Gastroesophageal sphincter (tissue), 4 donors: ENCODE measurements at regions not wholly inside any gene's neighbourhood (a gene's known extent, or its start where the extent isn't known, plus 50 kb on each side); places are given as distances from the start of the nearest gene placed in this dataset.
"Not testable (repeated sequence)": the region's sequence is repeated elsewhere in the genome, so short reads cannot be mapped to it uniquely, and the experiment has no call there.

Experiments
- ATAC-seq: fragments of 150-250 bp; one replicate; pipeline ENCODE4 v1.9.1; 2016; ENCODE audit warnings: mild to moderate bottlenecking, moderate library complexity
- H3K27ac ChIP-seq, 4 donors: fragments of 200-600 bp; sonication (generic) in 3 of 4; 1 replicate in 3 of 4; 2 replicates in 1 of 4; pipeline ENCODE4 v1.5.1; 2016 to 2019
- H3K27me3 ChIP-seq: fragments of 200-600 bp; sonication (generic); one replicate; pipeline ENCODE4 v1.5.1; 2019
- H3K36me3 ChIP-seq, 2 donors: fragments of 200-600 bp; sonication (generic); one replicate each; pipeline ENCODE4 v1.5.1; 2019; ENCODE audit warnings: control low read depth in 1 of 2
- H3K4me1 ChIP-seq, 3 donors: fragments of 200-600 bp; sonication (generic); 1 replicate in 2 of 3; 2 replicates in 1 of 3; pipeline ENCODE4 v1.5.1; 2016 to 2019; ENCODE audit warnings: control low read depth in 2 of 3
- H3K4me3 ChIP-seq, 2 donors: fragments of 200-600 bp; sonication (generic); one replicate each; pipeline ENCODE4 v1.5.1; 2019; ENCODE audit warnings: mild to moderate bottlenecking in 1 of 2, moderate library complexity in 1 of 2
- H3K9me3 ChIP-seq, 3 donors: fragments of 200-600 bp; sonication (generic); one replicate each; pipeline ENCODE4 v1.5.1; 2017 to 2019; ENCODE audit warnings: control low read depth in 2 of 3
- EP300 ChIP-seq: sonication (generic); formaldehyde crosslinking; IDR thresholded peaks from one replicate; pipeline ENCODE4 v1.6.1; 2017; ENCODE audit warnings: antibody characterized with exemption, mild to moderate bottlenecking
- POLR2A ChIP-seq, 2 donors: fragments of 450-650 bp; IDR thresholded peaks; one replicate each; pipeline ENCODE4 v1.6.1; 2017; ENCODE audit warnings: antibody characterized with exemption in 2 of 2, mild to moderate bottlenecking in 2 of 2, moderate library complexity in 1 of 2
- POLR2AphosphoS5 ChIP-seq: sonication (generic); formaldehyde crosslinking; IDR thresholded peaks from one replicate; pipeline ENCODE4 v1.6.1; 2017; ENCODE audit warnings: antibody characterized with exemption
- WGBS, 2 donors: methylation state at CpG; one replicate each; pipeline ENCODE4 v1.1.5; 2018; ENCODE audit warnings: low coverage in 1 of 2; 5-methylcytosine and 5-hydroxymethylcytosine counted together
- TF ChIP-seq, protein P1 (sequence below), 4 experiments: fragments of 200-600 bp in 2 of 4; fragments of 450-650 bp in 2 of 4; sonication (generic) in 1 of 4; IDR thresholded peaks; one replicate each; pipeline ENCODE4 v1.5.1; 2017 to 2019; ENCODE audit warnings: antibody characterized with exemption in 4 of 4, mild to moderate bottlenecking in 2 of 4, moderate library complexity in 2 of 4

DNA sequence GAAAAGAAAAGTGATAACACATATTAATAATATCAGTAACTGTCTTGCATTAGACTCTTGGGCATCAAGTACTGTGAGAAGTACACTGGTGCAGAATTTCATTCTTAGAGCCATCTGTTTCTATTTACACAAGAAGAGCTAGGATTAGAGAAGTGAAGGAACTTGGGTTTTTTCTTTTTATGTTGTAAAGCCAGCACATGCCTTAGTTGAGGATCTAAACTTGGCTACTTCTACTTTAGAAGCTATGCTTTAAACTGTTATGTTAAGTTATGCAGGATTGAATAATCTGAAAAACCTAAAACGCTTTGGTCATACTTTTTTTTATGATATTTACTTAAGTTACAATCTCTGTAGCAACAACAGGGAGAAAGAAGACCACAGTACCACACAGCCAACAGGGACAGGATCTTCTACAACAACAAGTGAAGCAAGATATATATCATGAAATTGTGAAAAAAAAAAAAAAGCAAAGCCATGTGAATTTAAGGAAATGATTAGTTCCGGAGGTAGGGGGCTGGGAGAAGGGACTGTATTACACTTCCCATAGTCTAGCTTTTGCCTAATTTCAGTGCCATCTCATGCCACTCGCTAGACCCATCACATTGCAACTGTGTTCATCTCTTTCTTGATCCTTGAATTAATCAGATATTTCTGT lies 305.1 kb upstream of the GOT2 start:
- Histone ChIP-seq H3K27ac (no peak overlapping the region), H3K36me3 (no peaks in the 10 kb centered on the region), H3K27me3 (no peaks in the 10 kb centered on the region), H3K9me3 (peaks cover 0 to 7% (median 0%) of the 10 kb centered on the region in 3 donors), H3K4me1 (no peaks in the 10 kb centered on the region), H3K4me3 (no peak overlapping the region)
- ATAC-seq = no peak
- WGBS, 2 donors = 52 to 78% methylated on average over 3 of the region's 3 CpGs
- TF ChIP-seq, protein P1, sequence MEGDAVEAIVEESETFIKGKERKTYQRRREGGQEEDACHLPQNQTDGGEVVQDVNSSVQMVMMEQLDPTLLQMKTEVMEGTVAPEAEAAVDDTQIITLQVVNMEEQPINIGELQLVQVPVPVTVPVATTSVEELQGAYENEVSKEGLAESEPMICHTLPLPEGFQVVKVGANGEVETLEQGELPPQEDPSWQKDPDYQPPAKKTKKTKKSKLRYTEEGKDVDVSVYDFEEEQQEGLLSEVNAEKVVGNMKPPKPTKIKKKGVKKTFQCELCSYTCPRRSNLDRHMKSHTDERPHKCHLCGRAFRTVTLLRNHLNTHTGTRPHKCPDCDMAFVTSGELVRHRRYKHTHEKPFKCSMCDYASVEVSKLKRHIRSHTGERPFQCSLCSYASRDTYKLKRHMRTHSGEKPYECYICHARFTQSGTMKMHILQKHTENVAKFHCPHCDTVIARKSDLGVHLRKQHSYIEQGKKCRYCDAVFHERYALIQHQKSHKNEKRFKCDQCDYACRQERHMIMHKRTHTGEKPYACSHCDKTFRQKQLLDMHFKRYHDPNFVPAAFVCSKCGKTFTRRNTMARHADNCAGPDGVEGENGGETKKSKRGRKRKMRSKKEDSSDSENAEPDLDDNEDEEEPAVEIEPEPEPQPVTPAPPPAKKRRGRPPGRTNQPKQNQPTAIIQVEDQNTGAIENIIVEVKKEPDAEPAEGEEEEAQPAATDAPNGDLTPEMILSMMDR (IDR thresholded peaks at IDR 0.05) = no peak
- TF ChIP-seq POLR2A (IDR thresholded peaks at IDR 0.05) (no peak), POLR2AphosphoS5 (no peak), EP300 (no peak)

DNA sequence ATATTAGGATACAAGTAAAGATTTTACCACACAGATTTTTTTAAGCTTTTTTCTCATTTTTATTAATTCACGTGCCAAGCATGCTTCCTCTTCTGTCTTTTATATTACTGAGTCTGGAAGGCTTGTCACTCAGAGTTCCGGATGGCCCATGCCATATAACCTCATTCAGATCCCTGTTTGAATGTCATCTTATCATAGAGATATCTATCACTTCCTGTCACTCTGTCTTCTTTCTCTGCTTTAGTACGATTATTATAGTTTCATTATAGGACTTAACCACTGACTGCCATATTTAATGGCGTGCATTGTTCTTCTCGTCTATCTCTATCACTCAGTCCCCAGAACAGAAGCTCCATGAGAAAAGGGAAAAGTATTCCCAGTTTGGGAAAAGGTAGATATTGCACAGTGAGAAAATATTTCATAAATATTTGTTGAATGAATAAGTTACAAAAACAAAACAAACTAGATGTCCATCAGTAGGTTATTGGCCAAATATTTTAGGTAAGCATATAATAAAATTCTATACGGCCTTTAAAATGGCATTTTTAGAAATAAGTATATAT lies 296.9 kb upstream of the GOT2 start:
- no peak overlapping the region for H3K4me3 ChIP-seq
- peaks cover 0 to 7% (median 0%) of the 10 kb centered on the region in 3 donors for H3K9me3 ChIP-seq
- H3K27ac ChIP-seq = no peak overlapping the region
- no peaks in the 10 kb centered on the region for H3K27me3 ChIP-seq
- 77 to 88% methylated on average over 6 of the region's 6 CpGs for WGBS, 2 donors
- H3K36me3 ChIP-seq = no peaks in the 10 kb centered on the region
- ATAC-seq = no peak
- no peaks in the 10 kb centered on the region for H3K4me1 ChIP-seq
- TF ChIP-seq POLR2AphosphoS5 = no peak

DNA sequence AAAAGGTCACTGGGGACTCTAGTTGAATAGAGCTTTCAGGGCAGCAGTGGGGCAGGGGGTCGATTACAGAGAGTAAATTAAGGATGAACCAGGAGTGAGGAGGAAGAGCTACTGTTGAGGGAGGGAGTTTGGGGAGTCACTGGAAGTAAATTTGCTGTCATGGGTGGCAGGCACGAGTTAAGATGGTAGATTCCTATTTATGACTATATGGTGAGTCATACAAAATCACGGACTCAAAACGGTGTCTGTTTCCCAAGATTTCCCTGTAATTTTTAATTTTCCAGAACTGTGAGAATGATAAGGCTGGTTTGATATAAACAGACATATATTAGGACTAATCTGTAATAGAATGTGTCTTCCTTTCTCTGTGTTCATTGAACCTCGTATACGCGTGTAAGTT lies 287.6 kb upstream of the GOT2 start:
- TF ChIP-seq EP300 (no peak), POLR2AphosphoS5 (no peak), POLR2A (IDR thresholded peaks at IDR 0.05) (no peak)
- TF ChIP-seq, protein P1 (IDR thresholded peaks at IDR 0.05) = no peak
- H3K4me3 ChIP-seq = no peak overlapping the region
- ATAC-seq = no peak
- no peaks in the 10 kb centered on the region for H3K4me1 ChIP-seq
- H3K36me3 ChIP-seq = no peaks in the 10 kb centered on the region
- WGBS, 2 donors = 71 to 83% methylated on average over 7 of the region's 7 CpGs
- no peaks in the 10 kb centered on the region for H3K9me3 ChIP-seq
- no peak overlapping the region for H3K27ac ChIP-seq
- H3K27me3 ChIP-seq = no peaks in the 10 kb centered on the region

DNA sequence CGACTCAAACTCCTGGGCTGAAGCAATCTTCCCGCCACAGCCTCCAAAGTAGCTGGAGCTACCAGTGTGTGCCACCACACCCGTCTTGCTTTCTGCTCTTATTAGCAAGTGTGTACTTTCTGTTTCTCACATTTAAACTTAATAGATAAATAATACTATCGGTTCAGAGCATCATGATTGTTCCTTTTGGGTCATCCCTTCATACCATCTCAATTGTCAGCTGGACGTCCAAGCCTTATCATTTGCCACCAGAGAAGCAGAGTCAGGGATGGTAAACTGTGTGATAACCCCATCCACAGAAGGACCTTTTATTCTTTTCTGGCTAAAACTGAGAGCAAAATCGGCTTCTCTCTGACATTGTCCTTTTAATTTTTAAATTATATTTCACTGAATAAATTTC lies 279.8 kb upstream of the GOT2 start:
- H3K9me3 ChIP-seq = no peaks in the 10 kb centered on the region
- 56 to 84% methylated on average over 4 to 6 of the region's 6 CpGs for WGBS, 2 donors
- H3K36me3 ChIP-seq = no peaks in the 10 kb centered on the region
- no peak overlapping the region for H3K4me3 ChIP-seq
- no peak overlapping the region for H3K27ac ChIP-seq
- no peaks in the 10 kb centered on the region for H3K4me1 ChIP-seq
- ATAC-seq = no peak
- no peaks in the 10 kb centered on the region for H3K27me3 ChIP-seq
- no peak for TF ChIP-seq POLR2A (IDR thresholded peaks at IDR 0.05)
- no peak for TF ChIP-seq EP300
- TF ChIP-seq, protein P1 (IDR thresholded peaks at IDR 0.05) = no peak
- no peak for TF ChIP-seq POLR2AphosphoS5

DNA sequence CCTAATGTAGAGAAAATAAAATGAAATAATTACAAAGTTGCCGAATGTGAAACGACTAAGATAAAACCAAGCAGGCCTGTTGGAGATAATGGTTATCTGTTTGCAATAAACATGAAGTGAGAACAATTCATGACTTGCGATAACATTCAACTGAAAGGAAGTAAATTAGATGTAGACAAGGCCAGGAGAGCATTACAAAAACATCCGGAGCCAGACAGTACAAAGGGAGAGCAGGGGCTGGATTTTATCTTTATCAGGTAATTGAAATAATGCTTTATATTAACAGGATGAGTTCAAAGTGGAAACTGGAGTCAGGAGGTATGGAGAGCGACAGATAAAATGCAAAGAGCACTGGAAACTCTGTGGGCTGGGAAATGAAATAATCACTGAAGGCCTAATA lies 265.6 kb upstream of the GOT2 start:
- Histone ChIP-seq H3K9me3 (no peaks in the 10 kb centered on the region), H3K4me3 (no peak overlapping the region), H3K27ac (no peak overlapping the region), H3K4me1 (no peaks in the 10 kb centered on the region), H3K27me3 (no peaks in the 10 kb centered on the region), H3K36me3 (no peaks in the 10 kb centered on the region)
- TF ChIP-seq POLR2A (IDR thresholded peaks at IDR 0.05) (no peak), EP300 (no peak), POLR2AphosphoS5 (no peak)
- TF ChIP-seq, protein P1 (IDR thresholded peaks at IDR 0.05) = no peak
- 30 to 56% methylated on average over 5 of the region's 5 CpGs for WGBS, 2 donors
- ATAC-seq = no peak

DNA sequence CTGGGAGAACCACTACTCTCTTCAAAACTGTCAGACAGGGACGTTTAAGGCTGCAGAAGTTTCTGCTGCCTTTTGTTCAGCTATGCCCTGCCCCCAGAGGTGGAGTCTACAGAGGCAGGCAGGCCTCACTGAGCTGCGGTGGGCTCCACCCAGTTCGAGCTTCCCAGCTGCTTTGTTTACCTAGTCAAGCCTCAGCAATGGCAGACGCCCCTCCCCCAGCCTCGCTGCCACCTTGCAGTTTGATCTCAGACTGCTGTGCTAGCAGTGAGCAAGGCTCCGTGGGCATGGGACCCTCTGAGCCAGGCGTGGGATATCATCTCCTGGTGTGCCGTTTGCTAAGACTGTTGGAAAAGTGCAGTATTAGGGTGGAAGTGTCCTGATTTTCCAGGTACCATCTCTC lies 258.6 kb upstream of the GOT2 start:
- H3K4me3 ChIP-seq, H3K27ac ChIP-seq, H3K4me1 ChIP-seq, H3K27me3 ChIP-seq, ATAC-seq, H3K36me3 ChIP-seq: not testable (repeated sequence)
- WGBS, 2 donors = no CpG with 5 or more reads among the region's 8 CpGs
- peaks cover 0 to 28% (median 0%) of the 10 kb centered on the region in 3 donors for H3K9me3 ChIP-seq

DNA sequence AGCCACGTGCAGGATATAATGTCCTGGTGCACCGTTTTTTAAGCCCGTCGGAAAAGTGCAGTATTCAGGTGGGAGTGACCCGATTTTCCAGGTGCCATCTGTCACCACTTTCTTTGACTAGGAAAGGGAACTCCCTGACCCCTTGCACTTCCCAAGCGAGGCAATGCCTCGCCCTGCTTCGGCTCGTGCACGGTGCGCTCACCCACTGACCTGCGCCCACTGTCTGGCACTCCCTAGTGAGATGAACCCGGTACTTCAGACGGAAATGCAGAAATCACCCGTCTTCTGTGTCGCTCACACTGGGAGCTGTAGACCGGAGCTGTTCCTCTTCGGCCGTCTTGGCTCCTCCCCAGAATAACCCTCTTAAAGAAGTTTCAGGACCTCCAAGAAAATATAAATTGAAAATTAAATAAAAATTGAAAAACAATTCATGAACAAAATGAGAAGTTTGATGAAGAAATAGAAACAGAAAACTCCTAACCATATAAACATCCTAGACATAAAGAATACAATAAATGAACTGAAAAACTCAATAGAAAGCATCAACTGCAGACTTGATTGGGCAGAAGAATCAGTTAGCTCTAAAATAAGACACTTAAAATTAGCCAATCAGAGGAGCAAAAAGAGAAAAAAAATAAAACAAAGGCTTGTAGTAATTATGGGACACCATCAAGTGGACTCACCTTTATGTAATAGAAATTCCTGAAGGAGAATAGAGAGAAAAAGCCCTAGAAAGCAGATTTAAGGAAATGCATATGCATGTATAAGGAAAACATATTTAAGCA lies 249.3 kb upstream of the GOT2 start:
- 91% methylated on average over 16 of the region's 19 CpGs; no CpG with 5 or more reads in 1 of the 2 donors for WGBS, 2 donors

More for the DNA sequence above, 249.3 kb upstream of the GOT2 start:
- not testable (repeated sequence) for H3K4me1 ChIP-seq, H3K27ac ChIP-seq, H3K4me3 ChIP-seq, H3K36me3 ChIP-seq, H3K27me3 ChIP-seq, ATAC-seq
- H3K9me3 ChIP-seq = peaks cover 0 to 43% (median 2%) of the 10 kb centered on the region in 3 donors
